NCI-H82 treated with DMSO at 0.1 percent for 48 hours (cell line): ENCODE measurements at regions not wholly inside any gene's neighbourhood (a gene's known extent, or its start where the extent isn't known, plus 50 kb on each side); places are given as distances from the start of the nearest gene placed in this dataset.
A peak's percentile ranks its signal among the peaks of the same experiment; 100 is the strongest.

Experiments
- DNase-seq: peaks from one replicate; lab custom pipeline; 2025; ENCODE audit not compliant: unreplicated experiment; lab: John Stamatoyannopoulos, UW

- DNase-seq = no peak
Observed at GRCh38 chr19:30648866-30649862, 277.0 kb downstream of the ZNF536 start.

GRCh38 chr19:30647891-30648720, 275.9 kb downstream of the ZNF536 start:
- DNase-seq = no peak

- DNase-seq = no peak
Observed at GRCh38 chr19:30646806-30647205, 274.6 kb downstream of the ZNF536 start.

GRCh38 chr19:30645946-30646577, 273.9 kb downstream of the ZNF536 start:
- no peak for DNase-seq

- no peak for DNase-seq
Observed at GRCh38 chr19:30640252-30640965, 268.2 kb downstream of the ZNF536 start.

- DNase-seq = no peak
Observed at GRCh38 chr19:30638889-30639288, 266.7 kb downstream of the ZNF536 start.

- DNase-seq = no peak
Observed at GRCh38 chr19:30637926-30638325, 265.7 kb downstream of the ZNF536 start.

GRCh38 chr19:30634996-30635975, 263.1 kb downstream of the ZNF536 start:
- DNase-seq = no peak

- DNase-seq = peak; percentile 92
Observed at GRCh38 chr19:30634131-30634830, 262.1 kb downstream of the ZNF536 start.

GRCh38 chr19:30631033-30631370, 258.8 kb downstream of the ZNF536 start:
- peak; percentile 41 for DNase-seq

GRCh38 chr19:30630289-30631032, 258.3 kb downstream of the ZNF536 start:
- DNase-seq = no peak

GRCh38 chr19:30629086-30629485, 256.9 kb downstream of the ZNF536 start:
- no peak for DNase-seq

GRCh38 chr19:30626626-30626966, 254.4 kb downstream of the ZNF536 start:
- DNase-seq = no peak

- no peak for DNase-seq
Observed at GRCh38 chr19:30625947-30626625, 253.9 kb downstream of the ZNF536 start.

GRCh38 chr19:30622276-30622675, 250.1 kb downstream of the ZNF536 start:
- DNase-seq = no peak

GRCh38 chr19:30621326-30621920, 249.2 kb downstream of the ZNF536 start:
- DNase-seq = no peak

- DNase-seq = no peak
Observed at GRCh38 chr19:30620354-30620753, 248.2 kb downstream of the ZNF536 start.
